Right ventricle myocardium inferior (tissue), 1 donor: ENCODE measurements at regions not wholly inside any gene's neighbourhood (a gene's known extent, or its start where the extent isn't known, plus 50 kb on each side); places are given as distances from the start of the nearest gene placed in this dataset.
"Not testable (repeated sequence)": the region's sequence is repeated elsewhere in the genome, so short reads cannot be mapped to it uniquely, and the experiment has no call there.

Experiments
- ATAC-seq: fragments of 200-7000 bp; cut with Tn5 transposase; one replicate; pipeline ENCODE4 v1.9.1; 2020; ENCODE audit warnings: mild to moderate bottlenecking, moderate library complexity
- DNase-seq: peaks from one replicate; pipeline ENCODE4 v3.0.0; 2021; ENCODE audit errors: missing footprints
- intact Hi-C: fragments of 100-400 bp; cut with DNase I; formaldehyde crosslinking; loops from one replicate; pipeline ENCODE4 v1.11.0; 2022
- donor health status: DM: no; HTN: yes; CAD: no; lungs with severe emphysema.

GRCh38 chr9:71446106-71446472, 322.2 kb downstream of the CEMIP2 start:
- DNase-seq, result no peak
- intact Hi-C loops, result no loop called here
- ATAC-seq, result no peak

GRCh38 chr9:71442937-71443336, 321.5 kb upstream of the TRPM3 start:
- DNase-seq, result no peak
- intact Hi-C loops, result no loop called here
- no peak for ATAC-seq

- DNase-seq, result no peak
- no peak for ATAC-seq
- intact Hi-C loops, result no loop called here
Measured at GRCh38 chr9:71441266-71441665, 319.8 kb upstream of the TRPM3 start.

- no peak for DNase-seq
- intact Hi-C loops, result no loop called here
- no peak for ATAC-seq
Measured at GRCh38 chr9:71431931-71432330, 310.5 kb upstream of the TRPM3 start.

- DNase-seq, ATAC-seq, intact Hi-C loops: not testable (repeated sequence)
Measured at GRCh38 chr9:71407341-71407740, 285.9 kb upstream of the TRPM3 start.

- ATAC-seq (no peak), DNase-seq (no peak)
- intact Hi-C loops, result no loop called here
Measured at GRCh38 chr9:71403106-71403505, 281.7 kb upstream of the TRPM3 start.

GRCh38 chr9:71393005-71393404, 271.6 kb upstream of the TRPM3 start:
- intact Hi-C loops, result no loop called here
- ATAC-seq, result no peak

GRCh38 chr9:71384343-71384742, 262.9 kb upstream of the TRPM3 start:
- ATAC-seq (no peak), DNase-seq (no peak)
- intact Hi-C loops, result no loop called here

More at GRCh38 chr9:71393005-71393404, 271.6 kb upstream of the TRPM3 start:
- DNase-seq, result no peak

- ATAC-seq (no peak), DNase-seq (no peak)
- intact Hi-C loops, result no loop called here
Measured at GRCh38 chr9:71383308-71383940, 262.0 kb upstream of the TRPM3 start.

GRCh38 chr9:71368157-71368556, 246.7 kb upstream of the TRPM3 start:
- intact Hi-C loops, result no loop called here
- DNase-seq, result no peak
- ATAC-seq, result peak; percentile 42

GRCh38 chr9:71364186-71364955, 242.9 kb upstream of the TRPM3 start:
- intact Hi-C loops, result no loop called here
- no peak for DNase-seq
- no peak for ATAC-seq

- ATAC-seq (no peak), DNase-seq (no peak)
- intact Hi-C loops, result no loop called here
Measured at GRCh38 chr9:71363286-71363961, 242.0 kb upstream of the TRPM3 start.

- ATAC-seq, result no peak
- intact Hi-C loops, result no loop called here
- DNase-seq, result no peak
Measured at GRCh38 chr9:71361357-71361756, 239.9 kb upstream of the TRPM3 start.

- DNase-seq, result no peak
- intact Hi-C loops, result no loop called here
- ATAC-seq, result no peak
Measured at GRCh38 chr9:71357346-71357745, 235.9 kb upstream of the TRPM3 start.

- ATAC-seq (no peak), DNase-seq (no peak)
- intact Hi-C loops, result no loop called here
Measured at GRCh38 chr9:71355884-71356283, 234.5 kb upstream of the TRPM3 start.

- DNase-seq (no peak), ATAC-seq (no peak)
- intact Hi-C loops, result no loop called here
Measured at GRCh38 chr9:71353720-71354119, 232.3 kb upstream of the TRPM3 start.

- ATAC-seq (no peak), DNase-seq (no peak)
- intact Hi-C loops, result no loop called here
Measured at GRCh38 chr9:71352837-71353236, 231.4 kb upstream of the TRPM3 start.

GRCh38 chr9:71349218-71349617, 227.8 kb upstream of the TRPM3 start:
- intact Hi-C loops, result no loop called here
- DNase-seq (no peak), ATAC-seq (no peak)

- no peak for ATAC-seq
Measured at GRCh38 chr9:71333321-71333720, 211.9 kb upstream of the TRPM3 start.

GRCh38 chr9:71331603-71332002, 210.2 kb upstream of the TRPM3 start:
- no peak for ATAC-seq
- DNase-seq, result no peak
- intact Hi-C loops, result no loop called here

More at GRCh38 chr9:71333321-71333720, 211.9 kb upstream of the TRPM3 start:
- intact Hi-C loops, result no loop called here
- no peak for DNase-seq
